HEK293 (cell line): ENCODE measurements at regions not wholly inside any gene's neighbourhood (a gene's known extent, or its start where the extent isn't known, plus 50 kb on each side); places are given as distances from the start of the nearest gene placed in this dataset.

ENCODE experiments used
- CTCF ChIA-PET: fragments of 350-600 bp; formaldehyde crosslinking; extraction: SDS; loops from one replicate; lab custom pipeline; 2021; ENCODE audit warnings: antibody characterized with exemption; lab: Yijun Ruan, JAX
- POLR2A ChIA-PET: fragments of 300-600 bp; formaldehyde crosslinking; extraction: SDS; loops from one replicate; lab custom pipeline; 2020; ENCODE audit warnings: antibody characterized with exemption, inconsistent platforms; lab: Yijun Ruan, JAX
- H3K27ac ChIP-seq: fragments of 200-500 bp; sonication (Bioruptor generic); 2 replicates; pipeline ENCODE4 v1.5.1; 2014; ENCODE audit warnings: low read depth, low read length, control low read depth, inconsistent platforms; ENCODE audit errors: extremely low read depth
- H3K36me3 ChIP-seq, 2 experiments: fragments of 200-500 bp in 1 of 2; sonication (Bioruptor generic) in 1 of 2; 1 replicate in 1 of 2; 2 replicates in 1 of 2; pipeline ENCODE4 v1.5.1; 2014 to 2017; ENCODE audit warnings: inconsistent platforms in 2 of 2, low read length in 2 of 2; ENCODE audit not compliant: control insufficient read depth in 2 of 2, insufficient read depth in 1 of 2
- H3K4me1 ChIP-seq: fragments of 200-500 bp; sonication (Bioruptor generic); 2 replicates; pipeline ENCODE4 v1.5.1; 2014; ENCODE audit warnings: mild to moderate bottlenecking, low read length, inconsistent platforms; ENCODE audit not compliant: control insufficient read depth, insufficient read depth
- H3K4me3 ChIP-seq: 2 replicates; pipeline ENCODE4 v1.5.1; 2011; ENCODE audit warnings: low read depth, mild to moderate bottlenecking, control low read depth, low read length, moderate library complexity
- H3K9me3 ChIP-seq: fragments of 200-500 bp; sonication (Bioruptor generic); 2 replicates; pipeline ENCODE4 v1.5.1; 2014; ENCODE audit warnings: low read depth, low read length, inconsistent platforms; ENCODE audit not compliant: control insufficient read depth, insufficient read depth
- BCL11B ChIP-seq: fragments of 450-650 bp; formaldehyde crosslinking; IDR thresholded peaks from 2 replicates; pipeline ENCODE4 v1.5.1; 2016; ENCODE audit warnings: low read depth, missing biosample characterization, missing genetic modification characterization
- GLI2 ChIP-seq: fragments of 450-650 bp; formaldehyde crosslinking; IDR thresholded peaks from 2 replicates; pipeline ENCODE4; 2017; ENCODE audit warnings: missing biosample characterization, missing genetic modification characterization, low read depth, borderline replicate concordance
- GLIS2 ChIP-seq: fragments of 450-650 bp; formaldehyde crosslinking; IDR thresholded peaks from 2 replicates; pipeline ENCODE4 v1.5.1; 2016; ENCODE audit warnings: missing biosample characterization, missing genetic modification characterization
- HOXD13 ChIP-seq: sonication (generic); formaldehyde crosslinking; IDR thresholded peaks from 2 replicates; pipeline ENCODE4 v1.8.0; 2022; ENCODE audit warnings: missing genetic modification reagents, borderline replicate concordance
- KLF10 ChIP-seq: fragments of 450-650 bp; IDR thresholded peaks from 2 replicates; pipeline ENCODE4 v1.5.1; 2018; ENCODE audit warnings: missing biosample characterization, mild to moderate bottlenecking, missing genetic modification characterization
- KLF17 ChIP-seq: fragments of 450-650 bp; formaldehyde crosslinking; IDR thresholded peaks from 2 replicates; pipeline ENCODE4 v1.5.1; 2016; ENCODE audit warnings: missing biosample characterization, missing genetic modification characterization
- KLF7 ChIP-seq: fragments of 450-650 bp; formaldehyde crosslinking; IDR thresholded peaks from 2 replicates; pipeline ENCODE4 v1.5.1; 2016; ENCODE audit warnings: missing biosample characterization, missing genetic modification characterization, borderline replicate concordance
- KLF9 ChIP-seq: fragments of 450-650 bp; formaldehyde crosslinking; IDR thresholded peaks from 2 replicates; pipeline ENCODE4 v1.5.1; 2016; ENCODE audit warnings: missing biosample characterization, missing genetic modification characterization, low read depth
- MZF1 ChIP-seq: fragments of 450-650 bp; formaldehyde crosslinking; IDR thresholded peaks from 2 replicates; pipeline ENCODE4 v1.5.1; 2017; ENCODE audit warnings: missing biosample characterization, missing genetic modification characterization, borderline replicate concordance
- OVOL3 ChIP-seq: fragments of 450-650 bp; formaldehyde crosslinking; IDR thresholded peaks from 2 replicates; pipeline ENCODE4 v1.5.1; 2016; ENCODE audit warnings: missing biosample characterization, missing genetic modification characterization
- ZBTB17 ChIP-seq: fragments of 450-650 bp; formaldehyde crosslinking; IDR thresholded peaks from 2 replicates; pipeline ENCODE4 v1.5.1; 2016; ENCODE audit warnings: missing biosample characterization, missing genetic modification characterization
- ZNF155 ChIP-seq: fragments of 450-650 bp; formaldehyde crosslinking; IDR thresholded peaks from 2 replicates; pipeline ENCODE4 v1.5.1; 2016; ENCODE audit warnings: missing biosample characterization, missing genetic modification characterization
- ZNF211 ChIP-seq: fragments of 450-650 bp; formaldehyde crosslinking; IDR thresholded peaks from 2 replicates; pipeline ENCODE4 v1.5.1; 2016; ENCODE audit warnings: low read depth, missing biosample characterization, missing genetic modification characterization
- ZNF239 ChIP-seq: fragments of 450-650 bp; formaldehyde crosslinking; IDR thresholded peaks from 2 replicates; pipeline ENCODE4 v1.5.1; 2016; ENCODE audit warnings: missing biosample characterization, missing genetic modification characterization
- ZNF280C ChIP-seq: fragments of 450-650 bp; formaldehyde crosslinking; IDR thresholded peaks from 2 replicates; pipeline ENCODE4 v1.5.1; 2016; ENCODE audit warnings: missing biosample characterization, missing genetic modification characterization
- ZNF311 ChIP-seq: fragments of 450-650 bp; formaldehyde crosslinking; IDR thresholded peaks from 2 replicates; pipeline ENCODE4 v1.5.1; 2017; ENCODE audit warnings: missing biosample characterization, missing genetic modification characterization, borderline replicate concordance
- ZNF341 ChIP-seq: fragments of 450-650 bp; formaldehyde crosslinking; IDR thresholded peaks from 2 replicates; pipeline ENCODE4; 2016; ENCODE audit warnings: low read depth, missing biosample characterization, missing genetic modification characterization
- ZNF391 ChIP-seq: fragments of 450-650 bp; formaldehyde crosslinking; IDR thresholded peaks from 2 replicates; pipeline ENCODE4 v1.5.1; 2016; ENCODE audit warnings: low read depth, missing biosample characterization, missing genetic modification characterization, borderline replicate concordance
- ZNF521 ChIP-seq: fragments of 450-650 bp; formaldehyde crosslinking; IDR thresholded peaks from 2 replicates; pipeline ENCODE4 v1.5.1; 2017; ENCODE audit warnings: missing biosample characterization, mild to moderate bottlenecking, missing genetic modification characterization
- ZNF548 ChIP-seq: fragments of 450-650 bp; formaldehyde crosslinking; IDR thresholded peaks from 2 replicates; pipeline ENCODE4 v1.5.1; 2016; ENCODE audit warnings: missing biosample characterization, missing genetic modification characterization
- ZNF585B ChIP-seq: fragments of 450-650 bp; formaldehyde crosslinking; IDR thresholded peaks from 2 replicates; pipeline ENCODE4 v1.5.1; 2016; ENCODE audit warnings: missing biosample characterization, missing genetic modification characterization
- ZNF624 ChIP-seq: fragments of 450-650 bp; formaldehyde crosslinking; IDR thresholded peaks from 2 replicates; pipeline ENCODE4 v1.5.1; 2017; ENCODE audit warnings: missing biosample characterization, missing genetic modification characterization
- ZNF639 ChIP-seq: fragments of 450-650 bp; formaldehyde crosslinking; IDR thresholded peaks from 2 replicates; pipeline ENCODE4 v1.5.1; 2016; ENCODE audit warnings: missing biosample characterization, missing genetic modification characterization
- ZNF645 ChIP-seq: fragments of 450-650 bp; formaldehyde crosslinking; IDR thresholded peaks from 2 replicates; pipeline ENCODE4; 2016; ENCODE audit warnings: missing biosample characterization, missing genetic modification characterization
- ZNF654 ChIP-seq: fragments of 450-650 bp; formaldehyde crosslinking; IDR thresholded peaks from 2 replicates; pipeline ENCODE4 v1.5.1; 2016; ENCODE audit warnings: low read depth, missing biosample characterization, missing genetic modification characterization
- ZNF658 ChIP-seq: fragments of 450-650 bp; formaldehyde crosslinking; IDR thresholded peaks from 2 replicates; pipeline ENCODE4; 2016; ENCODE audit warnings: missing biosample characterization, missing genetic modification characterization
- ZNF660 ChIP-seq: fragments of 450-650 bp; IDR thresholded peaks from 2 replicates; pipeline ENCODE4 v1.5.1; 2018; ENCODE audit warnings: missing biosample characterization, mild to moderate bottlenecking, missing genetic modification characterization
- ZNF707 ChIP-seq: fragments of 450-650 bp; formaldehyde crosslinking; IDR thresholded peaks from 2 replicates; pipeline ENCODE4 v1.5.1; 2016; ENCODE audit warnings: missing biosample characterization, missing genetic modification characterization
- ZNF843 ChIP-seq: fragments of 450-650 bp; formaldehyde crosslinking; IDR thresholded peaks from 2 replicates; pipeline ENCODE4 v1.5.1; 2016; ENCODE audit warnings: missing biosample characterization, missing genetic modification characterization
- ZSCAN23 ChIP-seq: fragments of 450-650 bp; formaldehyde crosslinking; IDR thresholded peaks from 2 replicates; pipeline ENCODE4 v1.5.1; 2016; ENCODE audit warnings: missing biosample characterization, missing genetic modification characterization
- ZSCAN30 ChIP-seq: fragments of 450-650 bp; IDR thresholded peaks from 2 replicates; pipeline ENCODE4 v1.5.1; 2018; ENCODE audit warnings: missing biosample characterization, mild to moderate bottlenecking, missing genetic modification characterization, moderate library complexity

GRCh38 chrX:127879585-127879984, 172.6 kb downstream of the ACTRT1 start (continued):
- TF ChIP-seq ZNF311 (tag by site-specific recombination): no peak
- TF ChIP-seq BCL11B: no peak
- no peak for TF ChIP-seq ZNF645 (tag by site-specific recombination)
- no peak for TF ChIP-seq ZNF239
- no peak for TF ChIP-seq GLIS2 (tag by site-specific recombination)
- no peak for TF ChIP-seq ZNF155 (tag by site-specific recombination)

- Histone ChIP-seq H3K4me1 (no peaks in the 10 kb centered on the region), H3K27ac (no peak overlapping the region)
- ChIA-PET CTCF (no interaction called here), POLR2A (no interaction called here)
- no peak for TF ChIP-seq KLF7 (tag by site-specific recombination)
- no peak for TF ChIP-seq ZNF521 (tag by site-specific recombination)
- TF ChIP-seq ZNF341: no peak
- TF ChIP-seq ZNF658 (tag by site-specific recombination): no peak
- TF ChIP-seq ZNF707 (tag by site-specific recombination): no peak
- no peak for TF ChIP-seq ZNF211 (tag by site-specific recombination)
- TF ChIP-seq ZNF391: no peak
- no peak for TF ChIP-seq ZNF155 (tag by site-specific recombination)
- no peak for TF ChIP-seq ZNF624 (tag by site-specific recombination)
- TF ChIP-seq ZNF239: no peak
- no peak for TF ChIP-seq OVOL3 (tag by site-specific recombination)
- no peak for TF ChIP-seq ZNF843 (tag by site-specific recombination)
- TF ChIP-seq, all 188 proteins: peak for 0
- Histone ChIP-seq H3K36me3 (no peaks in the 10 kb centered on the region), H3K9me3 (no peaks in the 10 kb centered on the region), H3K4me3 (no peak overlapping the region)
These were observed 174.9 kb downstream of the ACTRT1 start for GRCh38 chrX:127877318-127877717.

- TF ChIP-seq ZBTB17 (no peak), MZF1 (no peak), HOXD13 (CRISPR knock-in tag) (no peak), ZNF654 (no peak), ZSCAN23 (tag by site-specific recombination) (no peak), ZNF280C (no peak), ZNF548 (tag by site-specific recombination) (no peak), KLF10 (tag by site-specific recombination) (no peak), ZSCAN30 (no peak), ZNF585B (no peak), ZNF843 (tag by site-specific recombination) (no peak), ZNF660 (tag by site-specific recombination) (no peak), ZNF639 (tag by site-specific recombination) (no peak), KLF17 (tag by site-specific recombination) (no peak), KLF9 (no peak), GLI2 (tag by site-specific recombination) (no peak)
- H3K4me1 ChIP-seq: no peaks in the 10 kb centered on the region
- H3K4me3 ChIP-seq: no peak overlapping the region
- ChIA-PET CTCF (no interaction called here), POLR2A (no interaction called here)
- no peak overlapping the region for H3K27ac ChIP-seq
- H3K9me3 ChIP-seq: no peaks in the 10 kb centered on the region
- no peaks in the 10 kb centered on the region for H3K36me3 ChIP-seq
These were observed 178.6 kb downstream of the ACTRT1 start for GRCh38 chrX:127873637-127874036.
